C4-2B (cell line): ENCODE measurements at regions not wholly inside any gene's neighbourhood (a gene's known extent, or its start where the extent isn't known, plus 50 kb on each side); places are given as distances from the start of the nearest gene placed in this dataset.
"Not testable (repeated sequence)": the region's sequence is repeated elsewhere in the genome, so short reads cannot be mapped to it uniquely, and the experiment has no call there.

Experiments used
- ZFX ChIP-seq: fragments of 450-650 bp; IDR thresholded peaks from 2 replicates; pipeline ENCODE4 v1.6.1; 2017
- TF ChIP-seq, protein P1 (sequence below): fragments of 450-650 bp; conservative IDR thresholded peaks from 2 replicates; pipeline ENCODE4 v1.5.1; 2017; ENCODE audit warnings: mild to moderate bottlenecking

DNA sequence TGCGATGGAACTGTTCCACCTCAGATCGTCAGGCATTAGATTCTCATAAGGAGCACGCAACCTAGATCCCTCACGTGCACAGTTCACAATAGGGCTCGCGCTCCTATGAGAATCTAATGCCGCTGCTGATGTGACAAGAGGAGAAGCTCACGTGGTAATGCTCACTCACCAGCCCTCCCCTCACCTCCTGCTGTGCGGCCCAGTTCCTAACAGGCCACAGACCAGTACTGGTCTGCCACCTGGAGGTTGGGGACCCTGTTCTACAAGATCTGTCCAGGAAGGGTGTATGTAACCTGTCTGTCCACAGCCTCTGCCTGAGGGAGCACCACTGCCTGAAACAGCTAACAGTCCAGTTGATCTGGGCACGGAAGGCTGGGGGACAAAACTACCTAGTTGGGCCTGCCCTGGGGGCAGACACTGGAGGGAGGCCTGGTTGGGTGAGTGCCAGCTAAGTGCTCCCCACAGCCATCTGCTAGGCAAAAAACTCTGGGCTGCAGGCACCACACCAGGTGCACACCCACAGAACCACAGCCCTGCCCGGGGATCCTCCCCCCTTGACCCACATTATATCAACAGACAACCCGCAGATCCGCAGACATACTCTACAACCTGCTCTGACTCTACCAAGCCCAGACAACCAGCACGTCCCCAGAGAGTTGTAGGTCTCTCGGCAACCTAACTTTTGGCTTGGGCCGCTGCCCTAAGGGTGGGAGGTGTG, 80.7 kb downstream of the TBC1D28 start:
- TF ChIP-seq, protein P1, sequence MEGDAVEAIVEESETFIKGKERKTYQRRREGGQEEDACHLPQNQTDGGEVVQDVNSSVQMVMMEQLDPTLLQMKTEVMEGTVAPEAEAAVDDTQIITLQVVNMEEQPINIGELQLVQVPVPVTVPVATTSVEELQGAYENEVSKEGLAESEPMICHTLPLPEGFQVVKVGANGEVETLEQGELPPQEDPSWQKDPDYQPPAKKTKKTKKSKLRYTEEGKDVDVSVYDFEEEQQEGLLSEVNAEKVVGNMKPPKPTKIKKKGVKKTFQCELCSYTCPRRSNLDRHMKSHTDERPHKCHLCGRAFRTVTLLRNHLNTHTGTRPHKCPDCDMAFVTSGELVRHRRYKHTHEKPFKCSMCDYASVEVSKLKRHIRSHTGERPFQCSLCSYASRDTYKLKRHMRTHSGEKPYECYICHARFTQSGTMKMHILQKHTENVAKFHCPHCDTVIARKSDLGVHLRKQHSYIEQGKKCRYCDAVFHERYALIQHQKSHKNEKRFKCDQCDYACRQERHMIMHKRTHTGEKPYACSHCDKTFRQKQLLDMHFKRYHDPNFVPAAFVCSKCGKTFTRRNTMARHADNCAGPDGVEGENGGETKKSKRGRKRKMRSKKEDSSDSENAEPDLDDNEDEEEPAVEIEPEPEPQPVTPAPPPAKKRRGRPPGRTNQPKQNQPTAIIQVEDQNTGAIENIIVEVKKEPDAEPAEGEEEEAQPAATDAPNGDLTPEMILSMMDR, result not testable (repeated sequence)
- TF ChIP-seq ZFX, result not testable (repeated sequence)
